ENCODE measurements at regions not wholly inside any gene's neighbourhood (a gene's known extent, or its start where the extent isn't known, plus 50 kb on each side); places are given as distances from the start of the nearest gene placed in this dataset.

DNA sequence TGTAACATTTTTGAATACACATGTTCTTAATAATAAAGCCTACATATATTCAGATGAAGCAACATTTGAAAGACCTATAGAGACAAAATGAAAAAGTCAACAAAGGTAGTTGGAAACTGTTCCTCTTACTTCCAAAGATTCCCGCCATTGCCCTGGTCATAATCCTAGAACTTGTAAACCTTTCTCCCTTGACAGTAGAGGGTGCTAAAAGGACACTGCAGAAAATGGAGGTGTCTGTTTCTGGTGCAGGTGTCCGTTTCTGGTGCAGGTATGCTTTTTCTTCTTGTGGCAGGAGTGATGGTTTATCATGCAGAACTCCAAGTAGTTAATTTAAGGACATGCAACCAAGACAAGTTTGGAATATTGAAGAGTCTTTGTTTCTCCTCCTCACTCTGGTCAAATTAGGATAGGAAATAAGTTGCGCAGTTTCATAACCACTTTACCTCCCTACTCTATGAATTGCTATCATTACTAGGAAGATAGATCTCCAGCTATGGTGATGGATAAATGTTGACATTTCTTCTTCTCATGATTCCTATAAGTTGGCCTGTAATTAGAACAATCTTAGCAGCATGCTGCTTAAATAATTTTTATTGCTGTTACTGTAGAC, 56.0 kb upstream of the FAM174A start:
- TF ChIP-seq POLR2A (IDR thresholded peaks at IDR 0.05; ENCODE audit: low read depth, low read length) (no peak), POLR2AphosphoS5 (IDR thresholded peaks at IDR 0.05; ENCODE audit: low read depth, low read length) (no peak)
